Right renal pelvis (tissue), 4 donors: ENCODE measurements at regions not wholly inside any gene's neighbourhood (a gene's known extent, or its start where the extent isn't known, plus 50 kb on each side); places are given as distances from the start of the nearest gene placed in this dataset.
"Not testable (repeated sequence)": the region's sequence is repeated elsewhere in the genome, so short reads cannot be mapped to it uniquely, and the experiment has no call there.

Source experiments
- DNase-seq, 4 donors: peaks; one replicate each; pipeline ENCODE4 v3.0.0-alpha.2; 2013; ENCODE audit warnings: low read depth in 4 of 4, low spot score in 3 of 4, missing footprints in 1 of 4

DNA sequence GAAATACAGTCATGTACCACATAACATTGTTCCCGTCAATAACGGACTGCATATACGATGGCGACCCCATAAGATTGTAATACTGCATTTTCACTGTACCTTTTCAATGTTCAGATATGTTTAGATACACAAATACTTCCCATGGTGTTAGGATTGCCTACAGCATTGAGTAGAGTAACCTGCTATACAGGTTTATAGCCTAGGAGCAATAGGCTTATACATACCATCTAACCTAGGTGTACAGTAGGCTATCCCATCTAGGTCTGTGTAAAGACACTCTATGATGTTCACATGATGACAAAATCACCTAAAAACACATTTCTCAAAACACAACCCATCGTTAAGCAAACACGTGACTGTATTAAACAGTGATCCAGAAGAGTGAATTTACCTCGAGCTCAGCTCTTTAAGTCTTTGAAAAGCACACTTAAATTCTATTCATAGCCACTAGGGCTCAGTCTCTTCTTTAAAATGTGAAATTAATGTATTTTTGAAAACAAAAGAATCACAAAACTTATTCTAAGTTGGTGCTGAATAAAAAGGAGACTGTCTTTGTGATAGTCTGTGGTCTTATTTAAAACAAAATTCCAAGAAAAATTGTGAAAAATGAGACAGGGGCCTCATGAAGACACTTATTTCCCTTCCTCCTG, 239.1 kb upstream of the ARID2 start:
- no peak for DNase-seq

DNA sequence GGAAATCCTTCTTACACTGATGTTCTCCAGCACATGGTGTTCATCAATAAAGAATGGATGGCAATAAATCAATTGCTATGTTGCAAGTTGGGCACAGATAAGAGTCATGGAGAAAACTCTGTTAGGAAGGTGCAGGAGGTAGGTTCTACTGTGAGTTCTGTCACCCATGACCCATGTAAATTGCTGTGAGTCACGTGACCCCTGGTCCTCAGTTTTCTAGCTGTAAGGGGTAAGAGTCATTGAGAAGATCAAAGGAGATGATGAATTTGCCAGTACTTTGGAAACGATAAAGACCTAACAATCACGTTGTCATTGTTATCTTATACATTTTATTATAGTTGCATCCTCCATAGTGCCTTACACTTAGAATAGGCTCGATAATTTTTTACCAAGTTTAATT, 235.2 kb upstream of the ARID2 start:
- no peak for DNase-seq

DNA sequence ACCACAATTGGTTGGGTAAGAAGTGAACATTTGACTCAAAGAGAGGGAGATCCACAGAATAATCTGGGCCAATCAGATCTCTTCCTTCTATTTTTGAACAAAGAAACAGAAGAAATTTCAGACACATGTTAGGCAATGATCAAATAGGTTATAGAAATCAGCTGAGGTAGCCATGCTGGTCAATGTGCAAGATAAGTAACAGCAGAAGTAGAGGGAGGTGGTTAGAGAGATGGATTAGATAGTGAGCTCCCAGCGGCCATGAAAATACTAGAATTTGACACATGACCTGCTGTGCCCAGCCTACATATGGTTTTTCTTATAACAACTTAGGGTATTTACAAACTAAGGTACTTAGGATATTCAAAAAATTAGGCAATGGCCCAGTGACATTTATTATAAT, 230.9 kb upstream of the ARID2 start:
- no peak for DNase-seq

DNA sequence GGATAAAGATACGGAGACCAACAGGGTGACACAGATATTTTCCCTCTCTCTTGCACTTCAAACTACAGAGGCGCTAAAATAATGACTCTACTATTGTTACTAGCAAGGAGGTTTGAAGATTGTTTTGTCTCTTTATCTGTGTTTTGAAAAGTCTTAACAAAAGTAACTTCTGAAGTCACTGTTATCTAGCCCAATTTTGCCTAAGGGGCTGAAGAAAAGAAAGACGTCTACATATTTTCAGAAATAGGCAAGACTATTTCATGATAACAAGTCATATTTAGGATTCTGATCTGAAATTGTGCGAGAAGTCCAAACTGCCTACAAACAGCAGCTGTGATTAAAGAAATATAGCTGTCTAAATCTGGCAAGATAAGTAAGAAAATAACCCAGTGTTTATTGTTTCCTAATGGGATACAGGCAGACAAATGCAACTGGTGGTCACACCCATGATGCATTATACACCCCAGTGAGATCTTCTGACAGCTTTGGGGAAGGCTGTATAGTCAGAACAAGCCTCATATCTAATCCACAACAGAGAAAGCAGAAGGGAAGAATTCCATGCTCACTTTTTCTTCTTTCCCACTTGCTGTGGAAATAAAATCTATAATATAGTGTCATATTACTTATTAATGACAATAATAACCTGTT, 226.9 kb upstream of the ARID2 start:
- DNase-seq, result no peak

DNA sequence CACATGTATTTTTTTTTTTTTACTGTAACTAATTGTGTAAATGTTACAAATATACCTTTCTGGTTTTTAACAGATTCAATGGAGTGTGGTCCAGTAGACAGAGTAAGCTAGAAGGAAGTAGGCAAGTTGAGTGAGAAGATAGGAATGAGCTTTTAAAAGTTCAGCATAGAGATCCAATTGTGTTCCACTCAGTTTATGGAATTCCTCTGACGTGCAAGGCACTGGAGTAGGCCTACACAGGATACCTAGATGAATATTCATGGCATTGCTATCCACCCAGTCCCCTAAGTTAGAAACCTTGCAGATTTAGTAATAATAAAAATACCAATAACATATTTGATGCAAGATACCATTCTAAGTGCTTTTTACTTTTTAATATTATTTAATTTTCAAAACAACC, 225.6 kb upstream of the ARID2 start:
- no peak for DNase-seq

DNA sequence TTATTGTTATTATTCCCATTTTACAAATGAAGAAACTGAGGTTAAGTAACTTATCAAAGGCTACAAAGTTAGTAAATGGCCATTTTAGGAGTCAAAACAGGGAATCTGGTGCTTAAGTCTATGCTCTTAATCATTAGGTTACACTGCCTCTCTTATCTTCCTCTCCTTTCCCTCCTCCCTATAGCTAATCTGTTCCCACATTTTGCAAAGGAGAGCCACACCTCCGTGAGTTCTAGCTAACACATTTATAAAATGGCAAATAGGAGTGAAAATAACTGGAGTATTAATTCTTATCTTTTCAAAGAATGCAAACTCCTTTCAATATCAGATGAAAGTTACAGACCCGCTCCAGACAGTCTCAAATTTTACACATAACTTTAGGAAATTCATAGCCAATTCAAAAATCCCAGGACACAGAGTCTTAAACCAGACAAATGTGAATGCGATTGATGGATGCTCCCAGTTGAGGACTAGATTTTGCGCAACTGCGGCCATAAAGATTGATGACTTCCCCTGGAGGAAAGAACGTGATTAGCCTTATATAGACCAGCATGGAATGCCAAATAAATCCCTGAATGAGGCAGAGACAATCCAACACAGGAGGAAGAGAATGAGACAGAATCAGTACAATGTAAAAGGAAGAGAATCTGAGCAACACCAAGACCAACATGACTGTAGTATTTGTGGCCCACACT, 225.0 kb upstream of the ARID2 start:
- DNase-seq, result no peak

DNA sequence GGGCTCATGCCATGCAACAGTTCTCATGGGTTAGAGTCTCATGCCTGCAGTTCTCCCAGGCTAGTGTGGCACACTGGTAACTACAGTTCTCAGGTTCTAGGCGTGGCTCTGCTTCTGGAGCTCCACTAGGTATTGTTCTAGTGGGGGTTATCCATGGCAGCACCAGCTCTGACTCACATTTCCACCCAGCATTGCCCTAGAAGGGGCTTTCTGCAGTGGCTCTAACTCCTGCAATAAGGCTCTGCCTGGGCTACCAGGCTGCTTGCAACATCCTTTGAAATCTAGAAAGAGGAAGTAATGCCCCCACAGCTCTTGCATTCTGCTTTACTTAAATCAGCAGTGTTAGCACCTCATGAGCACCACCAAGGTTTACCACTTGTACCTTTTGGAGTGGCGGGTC, 220.3 kb upstream of the ARID2 start:
- no peak for DNase-seq

DNA sequence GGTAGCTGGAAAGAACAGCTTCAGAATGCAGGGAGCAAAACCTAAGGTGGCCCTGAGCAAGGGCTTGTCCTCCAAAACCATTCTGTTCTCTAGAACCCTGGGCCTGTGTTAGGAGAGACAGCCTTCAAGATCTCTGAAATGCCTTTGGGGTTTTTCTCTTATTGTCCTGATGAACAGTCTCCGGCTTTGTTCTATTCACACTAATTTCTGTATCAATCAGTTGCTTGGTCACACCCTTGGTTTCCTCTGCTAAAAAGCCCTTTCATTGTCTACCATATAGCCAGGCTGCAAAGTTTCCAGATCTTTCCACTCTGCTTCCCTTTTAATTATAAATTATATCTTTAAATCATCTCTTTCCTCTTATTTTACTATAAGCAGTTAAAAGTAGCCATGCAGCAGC, 219.9 kb upstream of the ARID2 start:
- DNase-seq, result no peak

DNA sequence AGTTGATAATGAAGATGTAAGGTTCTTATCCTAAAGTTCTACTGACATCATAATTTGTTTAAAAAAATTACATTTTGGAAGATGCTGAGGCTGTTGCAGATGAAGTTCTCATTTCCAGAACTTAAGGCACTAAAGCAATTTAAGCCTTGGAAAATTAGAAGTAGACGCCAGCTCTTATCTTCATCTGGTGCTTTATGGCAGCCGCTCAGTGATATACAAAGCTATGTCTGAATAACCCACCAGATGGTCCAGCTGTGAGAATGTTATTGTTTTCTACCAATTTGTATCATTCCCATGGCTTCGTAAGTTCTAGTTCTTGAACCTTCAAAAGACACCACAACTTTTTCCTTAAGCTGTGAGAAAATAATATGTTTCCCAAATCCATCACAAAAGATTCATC, 212.1 kb upstream of the ARID2 start:
- no peak for DNase-seq

DNA sequence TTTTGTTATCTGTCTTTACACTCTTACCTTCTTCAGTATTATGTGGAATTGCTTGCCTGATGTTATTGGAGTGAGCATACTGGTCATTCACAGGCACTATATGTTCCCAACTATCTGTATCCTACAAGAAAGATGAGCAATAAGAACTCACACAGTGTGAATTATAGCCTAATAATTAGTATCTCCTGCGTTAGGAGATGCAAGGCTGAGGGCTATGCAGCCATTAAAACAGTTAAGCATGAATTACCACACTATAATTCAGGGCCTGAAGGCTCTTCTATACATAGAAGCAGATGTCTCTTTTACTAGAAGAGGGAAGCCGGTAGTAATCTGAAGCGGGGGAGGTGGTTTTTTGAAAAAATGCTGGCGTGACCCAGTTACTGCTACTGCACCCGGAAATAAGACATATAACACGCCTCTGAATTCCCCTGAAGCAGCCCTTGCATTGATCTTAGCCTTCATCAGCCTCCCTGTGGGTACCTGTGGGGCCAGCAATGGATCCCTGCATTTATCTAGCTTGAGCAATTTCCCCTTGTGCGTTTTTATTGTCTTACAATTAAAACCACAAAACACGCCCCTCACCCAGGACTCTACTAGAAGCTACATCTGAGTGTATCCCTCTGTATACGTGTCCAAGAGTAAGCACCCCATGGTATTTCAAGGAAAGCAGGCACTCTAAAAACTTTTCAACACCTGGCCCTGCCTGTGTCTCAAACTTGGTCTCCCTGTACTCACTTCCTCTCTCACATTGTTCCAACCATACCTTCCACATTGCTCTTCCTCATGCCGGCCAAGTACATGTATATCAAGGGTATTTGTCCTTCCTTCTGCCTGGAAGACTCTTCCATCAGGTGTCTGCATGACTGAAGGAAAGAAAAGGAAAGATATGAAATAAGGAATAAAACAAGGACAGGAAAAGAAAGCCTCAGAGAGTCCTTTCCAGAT, 210.9 kb upstream of the ARID2 start:
- no peak for DNase-seq

DNA sequence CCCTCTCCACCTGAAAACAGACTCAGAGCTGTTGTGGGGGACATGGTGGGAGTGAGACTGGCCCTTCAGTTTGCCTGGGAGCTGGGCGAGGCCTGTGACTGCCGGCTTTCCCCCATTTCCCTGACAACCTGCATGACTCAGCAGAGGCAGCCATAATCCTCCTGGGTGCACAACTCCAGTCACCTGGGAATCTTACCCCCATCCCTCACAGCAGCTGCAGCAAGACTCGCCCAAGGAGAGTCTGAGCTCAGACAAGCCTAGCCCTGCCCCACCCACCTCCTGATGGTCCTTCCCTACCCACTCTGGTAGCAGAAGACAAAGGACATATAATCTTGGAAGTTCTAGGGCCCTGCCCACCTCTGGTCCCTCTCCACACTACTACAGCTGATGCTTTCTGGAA, 207.3 kb upstream of the ARID2 start:
- no peak for DNase-seq

DNA sequence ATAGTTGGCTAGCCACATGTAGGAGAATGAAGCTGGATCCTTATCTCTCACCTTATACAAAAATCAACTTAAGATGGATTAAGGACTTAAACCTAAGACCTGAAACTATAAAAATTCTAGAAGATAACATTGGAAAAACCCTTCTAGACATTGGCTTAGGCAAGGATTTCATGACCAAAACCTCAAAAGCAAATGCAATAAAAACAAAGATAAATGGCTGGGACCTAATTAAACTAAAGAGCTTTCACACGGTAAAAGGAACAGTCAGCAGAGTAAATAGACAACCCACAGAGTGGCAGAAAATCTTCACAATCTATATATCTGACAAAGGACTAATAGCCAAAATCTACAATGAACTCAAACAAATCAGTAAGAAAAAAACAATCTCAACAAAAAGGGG, 202.7 kb upstream of the ARID2 start:
- not testable (repeated sequence) for DNase-seq

DNA sequence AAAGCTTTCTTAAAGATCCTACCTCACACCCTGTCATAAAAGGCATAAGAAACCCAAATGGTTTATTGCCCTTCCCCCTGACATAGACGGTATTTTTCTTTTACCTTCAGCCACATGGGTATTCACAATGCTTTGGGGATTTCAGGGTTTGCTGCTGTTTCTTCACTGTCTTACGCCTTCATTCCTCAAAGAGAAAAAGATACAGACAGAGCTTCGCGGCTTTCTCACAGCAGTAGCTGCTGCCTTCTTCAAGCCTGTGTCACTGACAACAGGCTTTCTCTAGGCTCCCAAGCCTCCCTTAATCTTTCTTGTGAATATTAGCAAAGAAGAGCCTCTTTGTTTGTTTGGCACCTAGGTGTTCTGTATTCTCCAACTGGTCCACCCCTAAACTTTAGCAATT, 197.4 kb upstream of the ARID2 start:
- no peak for DNase-seq

DNA sequence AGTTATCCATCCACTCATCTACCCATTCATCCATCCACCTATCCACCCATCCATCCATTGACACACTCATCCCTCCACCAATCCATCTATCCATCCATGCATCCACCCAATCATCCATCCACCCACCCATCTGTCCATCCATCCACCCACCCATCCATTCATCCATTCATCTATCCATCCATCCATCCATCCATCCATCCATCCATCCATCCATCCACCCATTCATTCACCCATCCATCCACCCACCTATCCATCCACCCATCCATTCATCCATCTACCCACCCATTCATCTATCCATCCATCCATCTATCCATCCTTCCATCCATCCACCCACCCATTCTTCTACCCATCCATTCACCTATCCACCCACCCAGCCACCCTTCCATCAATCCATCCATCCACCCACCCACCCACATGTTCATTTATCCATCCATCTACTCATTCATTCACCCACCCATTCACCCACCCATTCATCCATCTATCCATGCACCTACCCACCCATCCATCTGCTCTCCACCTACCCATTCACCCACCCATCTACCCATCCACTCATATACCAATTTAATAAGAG, 193.8 kb upstream of the ARID2 start:
- DNase-seq, result no peak

DNA sequence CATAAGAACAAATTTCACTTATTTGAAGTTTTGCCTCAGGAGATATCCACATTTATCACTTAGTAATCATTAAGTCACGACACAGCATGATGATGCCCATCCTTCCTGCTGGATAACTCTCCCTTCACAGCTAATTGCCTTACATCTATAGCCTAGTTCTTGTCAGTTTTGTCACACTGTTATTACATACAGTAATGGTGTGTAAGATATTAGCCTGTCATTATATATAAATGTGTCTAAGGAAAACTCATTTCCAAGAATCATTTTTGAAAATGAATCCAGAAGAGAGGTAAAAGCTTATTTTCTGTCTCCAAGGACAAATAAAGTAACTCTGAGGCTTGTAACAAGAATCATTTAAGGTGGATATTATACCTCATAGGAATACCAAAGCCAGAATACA, 193.2 kb upstream of the ARID2 start:
- DNase-seq, result no peak

DNA sequence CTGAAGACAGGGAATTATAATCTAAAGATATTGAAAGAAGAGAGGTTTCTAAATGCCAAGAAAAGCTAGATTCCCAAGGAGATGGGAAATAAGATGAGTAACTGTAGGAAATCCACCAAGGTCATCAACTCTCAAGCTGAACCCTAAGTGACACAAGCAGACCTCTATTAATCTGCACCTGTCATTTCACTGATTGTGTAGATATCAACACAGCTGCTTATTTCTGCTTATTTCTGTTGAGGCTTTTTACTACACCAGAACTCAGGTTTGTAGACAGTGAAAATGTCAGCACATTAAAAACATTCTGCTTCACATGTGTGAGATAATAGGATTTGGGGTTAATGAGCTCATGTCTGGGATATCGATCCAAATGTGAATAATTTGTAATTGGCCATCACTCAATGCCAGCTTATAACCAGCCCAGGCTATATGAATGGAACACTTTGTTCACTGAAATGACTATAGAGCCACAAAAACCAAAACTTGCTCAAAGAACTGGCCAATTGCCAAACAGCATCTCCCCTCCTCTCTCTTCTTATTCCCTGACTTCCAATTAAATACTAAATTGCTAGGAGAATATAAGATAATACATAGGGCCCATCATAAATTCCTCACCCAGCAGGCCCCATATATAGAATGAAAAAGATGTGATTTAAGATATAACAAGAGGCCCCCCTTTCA, 188.7 kb upstream of the ARID2 start:
- no peak for DNase-seq

DNA sequence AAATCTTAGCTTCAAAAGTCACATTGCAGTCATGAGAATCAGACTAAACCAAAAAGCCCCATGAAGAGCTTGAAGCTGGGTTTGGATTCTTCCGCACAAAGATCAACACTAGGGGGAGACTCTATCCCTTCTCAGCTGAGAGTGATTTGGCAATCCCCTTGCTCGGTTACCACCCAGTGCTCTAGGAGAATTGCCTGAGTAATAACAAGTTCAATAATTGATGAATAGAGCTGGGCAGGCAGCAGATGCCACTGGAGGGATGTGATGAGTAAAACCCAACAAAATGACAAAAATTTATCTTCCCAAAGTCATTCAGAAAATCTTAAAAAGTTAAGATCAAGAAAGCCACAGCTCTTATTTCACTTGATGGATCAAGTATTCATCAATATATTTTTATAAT, 185.6 kb upstream of the ARID2 start:
- peak; percentile 51 to 67 (median 56) for DNase-seq

DNA sequence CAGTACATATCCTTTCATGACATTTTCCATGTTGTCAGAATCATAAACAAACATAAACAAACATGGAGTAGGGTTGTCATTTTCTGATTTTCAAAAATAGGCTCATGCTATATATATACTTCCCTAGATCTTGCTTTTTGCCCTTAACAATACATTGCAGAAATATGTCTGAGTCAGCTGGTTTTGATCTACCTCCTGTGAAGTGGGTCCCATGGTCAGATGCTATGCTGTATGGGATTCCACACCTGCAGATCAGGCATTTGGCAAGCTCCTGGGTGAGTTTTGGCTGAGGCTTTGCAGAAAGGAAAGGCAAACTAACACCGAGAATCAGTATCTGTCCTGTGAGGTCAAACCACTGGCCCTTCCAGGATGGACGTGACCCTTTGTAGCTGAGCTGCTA, 183.0 kb upstream of the ARID2 start:
- DNase-seq, result no peak

DNA sequence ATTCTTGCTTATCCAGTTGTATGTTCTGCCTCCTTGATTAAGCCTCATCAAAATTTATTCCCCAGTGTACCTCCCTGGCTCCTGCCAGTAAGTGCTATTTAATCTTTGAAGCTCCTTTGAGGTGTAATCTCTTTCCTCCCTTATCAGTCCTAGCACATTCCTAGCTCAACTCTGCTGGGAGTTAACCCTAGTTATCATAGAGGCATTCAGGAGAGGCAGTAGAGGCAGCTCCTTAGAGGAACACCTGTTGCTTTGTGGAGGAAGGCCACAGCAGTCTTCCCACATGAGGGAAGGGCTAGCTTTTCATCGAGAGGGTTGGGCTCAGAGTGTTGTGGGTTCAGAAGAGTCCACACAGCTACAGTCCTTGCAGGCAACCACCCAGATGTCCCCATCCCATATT, 182.4 kb upstream of the ARID2 start:
- no peak for DNase-seq

DNA sequence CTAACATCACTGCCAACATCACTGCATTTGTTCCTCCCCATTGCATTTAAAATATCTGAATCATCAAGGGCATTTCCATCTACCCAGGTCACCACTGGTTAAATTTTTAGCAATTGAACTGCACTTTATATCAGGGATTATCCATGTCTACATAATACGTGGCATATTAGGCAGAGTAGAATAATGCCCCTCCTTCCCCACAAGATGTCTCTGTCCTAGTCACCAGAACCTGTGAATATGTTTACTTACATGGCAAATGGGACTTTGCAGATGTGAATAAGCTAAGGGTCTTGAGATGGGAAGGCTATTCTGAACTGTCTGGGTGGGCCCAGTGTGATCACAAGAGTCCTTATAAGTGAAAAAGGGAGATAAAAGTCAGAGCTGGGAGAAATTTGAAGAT, 181.7 kb upstream of the ARID2 start:
- DNase-seq, result no peak
